Right ventricle myocardium inferior (tissue), 1 donor: ENCODE measurements at regions not wholly inside any gene's neighbourhood (a gene's known extent, or its start where the extent isn't known, plus 50 kb on each side); places are given as distances from the start of the nearest gene placed in this dataset.

Source experiments
- ATAC-seq: fragments of 200-7000 bp; cut with Tn5 transposase; one replicate; pipeline ENCODE4 v1.9.1; 2020; ENCODE audit warnings: mild to moderate bottlenecking, moderate library complexity
- DNase-seq: peaks from one replicate; pipeline ENCODE4 v3.0.0; 2021; ENCODE audit errors: missing footprints
- intact Hi-C: fragments of 100-400 bp; cut with DNase I; formaldehyde crosslinking; loops from one replicate; pipeline ENCODE4 v1.11.0; 2022
- donor health status: DM: no; HTN: yes; CAD: no; lungs with severe emphysema.

DNA sequence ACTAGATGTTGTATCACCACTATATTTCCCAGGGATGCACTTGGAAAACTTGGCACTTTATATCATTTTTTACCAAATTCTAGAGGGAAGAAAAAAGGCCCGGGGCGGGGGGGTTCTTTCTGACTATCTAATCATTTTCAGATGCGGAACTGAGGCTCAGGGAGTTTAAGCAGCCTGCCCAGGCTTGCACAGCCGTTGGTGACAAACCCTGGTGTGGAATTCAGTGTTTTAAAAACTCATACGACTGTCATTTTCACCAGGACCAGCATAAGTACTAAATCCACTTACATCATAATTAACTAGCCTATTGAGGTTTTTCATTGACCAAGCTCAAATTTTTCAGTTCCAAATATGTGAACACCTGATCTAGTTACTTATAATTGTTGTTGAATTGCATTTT is 181.0 kb downstream of the IPO8 start:
- ATAC-seq = no peak
- intact Hi-C loops = no loop called here
- DNase-seq = no peak

DNA sequence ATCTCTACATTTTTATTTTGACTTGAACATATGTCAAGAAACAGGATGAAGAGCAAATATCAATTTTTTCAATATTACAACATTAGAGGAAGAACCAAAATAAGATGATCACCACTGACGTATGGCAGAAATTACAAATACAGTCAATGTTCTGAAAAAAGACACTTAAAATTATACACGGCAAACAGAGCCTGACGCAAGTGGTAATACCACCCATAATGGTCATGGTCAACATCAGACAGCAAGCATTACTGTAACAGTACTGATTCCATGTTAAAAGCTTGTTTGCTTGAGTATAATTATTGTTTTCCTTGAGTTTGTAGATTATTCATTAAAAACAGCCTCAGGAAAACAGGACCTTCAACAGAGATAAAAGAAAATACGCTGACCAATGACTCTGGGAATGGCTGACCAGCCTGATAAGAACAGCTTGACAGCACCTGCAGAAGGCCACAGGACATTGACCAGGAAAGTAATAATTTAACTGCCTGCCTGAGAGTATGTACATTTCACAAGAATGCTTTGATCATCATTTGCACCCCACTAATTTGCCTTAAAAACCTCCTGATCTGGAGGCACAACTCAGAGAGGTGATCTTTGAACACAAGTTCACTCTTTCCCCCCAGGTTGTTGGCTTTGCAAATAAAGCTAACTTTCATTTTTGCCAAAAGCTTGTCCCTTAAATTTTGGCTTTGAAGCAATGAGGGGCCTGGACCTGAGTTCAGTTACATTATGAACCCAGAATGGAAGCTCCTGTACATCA is 187.3 kb downstream of the IPO8 start:
- ATAC-seq (no peak), DNase-seq (no peak)
- intact Hi-C loops = no loop called here

GRCh38 chr12:30507576-30507975 is 188.1 kb downstream of the IPO8 start:
- no peak for ATAC-seq
- no peak for DNase-seq
- intact Hi-C loops = no loop called here

GRCh38 chr12:30506411-30506810 is 189.3 kb downstream of the IPO8 start:
- DNase-seq (no peak), ATAC-seq (no peak)
- intact Hi-C loops = no loop called here

GRCh38 chr12:30501718-30502117 is 194.0 kb downstream of the IPO8 start:
- ATAC-seq (no peak), DNase-seq (no peak)
- intact Hi-C loops = no loop called here

DNA sequence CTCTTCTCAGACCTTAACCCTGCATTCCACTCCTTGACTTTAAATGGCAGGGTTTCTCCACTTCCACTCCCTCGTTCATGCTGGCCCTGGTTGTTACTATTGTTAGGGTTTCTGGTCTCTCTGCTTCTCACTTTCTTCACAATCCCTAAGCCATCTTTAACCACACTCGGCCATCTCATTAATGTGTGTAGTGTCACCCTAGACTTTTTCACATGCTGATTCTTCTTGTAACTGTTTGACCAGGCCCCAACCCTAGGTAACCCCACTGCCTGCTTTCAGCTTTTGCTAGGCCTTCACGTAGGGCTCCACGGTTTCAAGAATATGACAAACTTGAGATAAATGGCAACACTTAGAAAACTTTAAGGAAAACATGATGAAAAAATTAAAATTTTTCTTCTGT is 195.1 kb downstream of the IPO8 start:
- ATAC-seq (no peak), DNase-seq (no peak)
- intact Hi-C loops = no loop called here

- intact Hi-C loops = no loop called here
- ATAC-seq (no peak), DNase-seq (no peak)
Observed at GRCh38 chr12:30485230-30485890, 210.3 kb downstream of the IPO8 start.

GRCh38 chr12:30484658-30485057 is 211.0 kb downstream of the IPO8 start:
- no peak for DNase-seq

DNA sequence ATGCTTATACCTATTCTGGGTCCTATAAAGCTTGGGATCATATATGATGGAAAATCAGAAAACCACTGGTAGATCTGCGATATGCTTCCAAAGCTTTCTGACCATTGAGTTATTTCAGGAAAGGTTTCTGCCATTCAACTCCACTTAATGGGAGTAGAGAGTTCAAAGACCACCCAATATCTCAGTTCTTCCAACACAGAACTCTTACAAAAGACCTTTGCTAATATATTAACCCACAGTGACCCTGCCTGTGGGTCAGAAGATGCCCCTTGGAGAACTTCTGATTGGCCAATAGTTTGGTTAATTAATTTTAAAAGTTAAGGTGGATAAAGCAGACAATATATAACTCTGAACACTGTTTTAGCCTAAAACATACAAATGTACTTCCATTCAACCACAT is 213.0 kb downstream of the IPO8 start:
- intact Hi-C loops = no loop called here
- DNase-seq (no peak), ATAC-seq (no peak)

More at GRCh38 chr12:30484658-30485057, 211.0 kb downstream of the IPO8 start:
- no peak for ATAC-seq
- intact Hi-C loops = no loop called here

DNA sequence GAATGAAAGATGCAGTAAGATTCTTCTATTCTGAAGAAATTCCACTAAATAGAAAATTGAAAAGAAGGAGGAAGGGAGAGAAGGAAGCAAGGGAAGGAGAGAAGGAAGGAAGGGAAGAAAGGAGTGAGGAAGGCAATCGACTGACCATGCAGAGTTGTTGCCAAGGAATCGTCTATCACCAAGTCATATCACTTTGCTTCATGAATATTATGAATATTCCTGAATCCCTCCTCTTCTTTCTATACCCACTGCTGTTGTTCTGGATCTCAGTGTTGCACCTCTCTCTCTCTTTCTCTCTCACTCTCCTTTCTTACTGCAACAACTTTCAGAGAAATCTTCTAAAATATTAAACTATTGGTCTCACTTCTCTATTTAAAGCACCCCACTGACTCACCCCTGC is 222.4 kb downstream of the IPO8 start:
- intact Hi-C loops = no loop called here
- ATAC-seq (no peak), DNase-seq (no peak)

- intact Hi-C loops = no loop called here
- ATAC-seq = no peak
- DNase-seq = no peak
Observed at GRCh38 chr12:30466093-30466585, 229.5 kb downstream of the IPO8 start.

GRCh38 chr12:30463636-30464035 is 232.0 kb downstream of the IPO8 start:
- DNase-seq (no peak), ATAC-seq (no peak)
- intact Hi-C loops = no loop called here

- intact Hi-C loops = no loop called here
Observed at GRCh38 chr12:30462249-30462648, 233.4 kb downstream of the IPO8 start.

GRCh38 chr12:30461026-30461615 is 234.5 kb downstream of the IPO8 start:
- ATAC-seq = no peak

More at GRCh38 chr12:30462249-30462648, 233.4 kb downstream of the IPO8 start:
- DNase-seq = no peak
- ATAC-seq = no peak

DNA sequence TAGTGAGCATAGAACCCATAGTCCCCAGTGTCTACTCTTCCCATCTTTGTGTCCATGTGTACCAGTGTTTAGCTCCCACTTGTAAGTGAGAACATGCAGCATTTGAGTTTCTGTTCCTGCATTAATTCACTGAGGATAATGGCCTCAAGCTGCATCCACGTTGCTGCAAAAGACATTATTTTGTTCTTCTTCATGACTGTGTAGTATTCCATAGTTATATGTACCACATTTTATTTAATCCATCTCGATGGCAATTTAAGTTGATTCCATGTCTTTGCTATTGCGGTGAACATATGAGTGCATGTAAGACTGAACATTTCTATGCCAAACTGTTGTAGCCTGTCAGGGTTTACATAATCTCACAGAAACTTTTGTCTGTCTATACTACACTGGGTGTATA is 237.2 kb downstream of the IPO8 start:
- intact Hi-C loops = no loop called here
- no peak for ATAC-seq
- no peak for DNase-seq

More at GRCh38 chr12:30461026-30461615, 234.5 kb downstream of the IPO8 start:
- DNase-seq = no peak
- intact Hi-C loops = no loop called here

GRCh38 chr12:30457621-30458289 is 237.9 kb downstream of the IPO8 start:
- DNase-seq (no peak), ATAC-seq (peak; percentile 89)
- intact Hi-C loops = no loop called here

DNA sequence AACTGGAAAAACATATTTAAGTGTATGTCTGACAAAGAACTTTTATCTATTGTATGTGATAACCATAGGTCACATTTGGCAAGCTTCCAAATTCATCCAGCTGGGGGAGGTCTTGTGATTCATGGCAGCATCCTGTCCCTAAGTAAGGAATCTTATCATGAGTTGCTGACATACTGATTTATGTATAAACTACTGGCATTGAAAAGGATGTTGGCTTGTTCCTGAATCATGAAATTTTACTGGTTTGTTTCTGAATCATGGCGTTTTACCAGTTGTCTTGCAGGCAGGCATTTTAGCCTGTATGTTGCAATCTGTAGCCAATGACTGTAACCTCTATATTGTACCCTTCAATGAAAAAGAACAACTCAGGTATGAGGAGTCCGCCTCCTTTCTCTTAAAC is 244.8 kb downstream of the IPO8 start:
- intact Hi-C loops = no loop called here
- DNase-seq (no peak), ATAC-seq (no peak)

DNA sequence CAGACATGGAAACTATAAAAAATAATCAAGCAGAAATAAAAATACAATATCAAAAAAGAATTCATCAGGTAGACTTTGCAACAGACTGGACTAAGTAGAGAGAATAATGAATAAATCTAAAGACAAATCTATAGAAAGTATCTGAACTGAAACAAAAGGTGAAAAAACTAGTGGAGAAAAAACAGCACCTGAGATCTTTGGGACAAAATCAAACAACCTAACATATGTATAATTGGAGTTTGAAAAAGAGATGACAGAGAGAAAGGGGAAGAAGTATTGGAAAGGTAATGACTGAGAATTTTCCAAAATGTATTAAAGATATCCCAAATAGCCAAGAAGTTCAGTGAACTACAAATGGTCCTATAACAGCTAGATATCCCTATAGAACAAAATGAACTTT is 245.4 kb downstream of the IPO8 start:
- DNase-seq = no peak
- no peak for ATAC-seq
- intact Hi-C loops = no loop called here

GRCh38 chr12:30448038-30448437 is 247.6 kb downstream of the IPO8 start:
- no peak for DNase-seq
- intact Hi-C loops = no loop called here
- ATAC-seq = no peak
